RWPE2 (cell line): ENCODE measurements at regions not wholly inside any gene's neighbourhood (a gene's known extent, or its start where the extent isn't known, plus 50 kb on each side); places are given as distances from the start of the nearest gene placed in this dataset.

ENCODE experiments used
- ATAC-seq: fragments of 200-7000 bp; cut with Tn5 transposase; 3 replicates; pipeline ENCODE4 v1.9.1; 2021; ENCODE audit warnings: low read depth
- DNase-seq: peaks from one replicate; pipeline ENCODE4 v3.0.0-alpha.2; 2020; ENCODE audit warnings: low spot score
- H3K27ac ChIP-seq: fragments of 450-650 bp; 2 replicates; pipeline ENCODE4 v1.5.1; 2017; ENCODE audit warnings: mild to moderate bottlenecking; ENCODE audit not compliant: poor library complexity, severe bottlenecking
- H3K27me3 ChIP-seq: fragments of 250-450 bp; sonication (Bioruptor Pico); 2 replicates; pipeline ENCODE4 v1.5.1; 2021; ENCODE audit warnings: mild to moderate bottlenecking, moderate library complexity; ENCODE audit not compliant: insufficient read depth, poor library complexity, severe bottlenecking
- H3K36me3 ChIP-seq: fragments of 250-450 bp; sonication (Bioruptor Pico); 2 replicates; pipeline ENCODE4 v1.5.1; 2020; ENCODE audit warnings: low read depth, mild to moderate bottlenecking, moderate library complexity
- H3K4me1 ChIP-seq: fragments of 250-450 bp; sonication (Bioruptor Pico); 2 replicates; pipeline ENCODE4 v1.5.1; 2021; ENCODE audit warnings: mild to moderate bottlenecking, moderate library complexity; ENCODE audit not compliant: insufficient read depth, poor library complexity, severe bottlenecking
- H3K4me3 ChIP-seq: fragments of 250-450 bp; sonication (Bioruptor Pico); 2 replicates; pipeline ENCODE4 v1.5.1; 2021; ENCODE audit warnings: mild to moderate bottlenecking, moderate library complexity; ENCODE audit not compliant: severe bottlenecking
- H3K9me3 ChIP-seq: fragments of 250-450 bp; sonication (Bioruptor Pico); 2 replicates; pipeline ENCODE4 v1.5.1; 2021; ENCODE audit warnings: mild to moderate bottlenecking, moderate library complexity; ENCODE audit not compliant: severe bottlenecking
- TF ChIP-seq, protein P1 (sequence below): fragments of 450-650 bp; IDR thresholded peaks from one replicate; pipeline ENCODE4 v1.5.1; 2017; ENCODE audit warnings: mild to moderate bottlenecking, moderate library complexity; ENCODE audit not compliant: poor library complexity, severe bottlenecking

DNA sequence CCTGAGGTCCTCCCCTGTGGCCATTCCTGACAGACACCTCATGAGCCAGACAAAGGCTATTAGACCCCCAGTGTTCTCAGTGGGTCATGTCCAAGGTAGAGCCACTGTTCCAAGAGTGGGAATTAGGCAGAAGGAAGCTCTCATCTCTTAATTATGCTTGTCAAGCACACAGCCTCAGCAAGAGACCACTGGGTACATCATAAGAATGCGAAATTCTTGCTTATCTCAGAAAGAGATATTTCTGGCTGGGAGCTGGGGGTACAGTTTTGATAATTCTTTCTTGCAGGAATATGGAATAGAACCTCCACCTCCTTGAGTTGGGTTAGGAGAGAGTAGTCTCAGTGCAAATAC, 1280.0 kb upstream of the CNTN5 start:
- no peak overlapping the region for H3K27ac ChIP-seq
- H3K9me3 ChIP-seq = peaks cover 4% of the 10 kb centered on the region
- no peak overlapping the region for H3K4me3 ChIP-seq
- TF ChIP-seq, protein P1, sequence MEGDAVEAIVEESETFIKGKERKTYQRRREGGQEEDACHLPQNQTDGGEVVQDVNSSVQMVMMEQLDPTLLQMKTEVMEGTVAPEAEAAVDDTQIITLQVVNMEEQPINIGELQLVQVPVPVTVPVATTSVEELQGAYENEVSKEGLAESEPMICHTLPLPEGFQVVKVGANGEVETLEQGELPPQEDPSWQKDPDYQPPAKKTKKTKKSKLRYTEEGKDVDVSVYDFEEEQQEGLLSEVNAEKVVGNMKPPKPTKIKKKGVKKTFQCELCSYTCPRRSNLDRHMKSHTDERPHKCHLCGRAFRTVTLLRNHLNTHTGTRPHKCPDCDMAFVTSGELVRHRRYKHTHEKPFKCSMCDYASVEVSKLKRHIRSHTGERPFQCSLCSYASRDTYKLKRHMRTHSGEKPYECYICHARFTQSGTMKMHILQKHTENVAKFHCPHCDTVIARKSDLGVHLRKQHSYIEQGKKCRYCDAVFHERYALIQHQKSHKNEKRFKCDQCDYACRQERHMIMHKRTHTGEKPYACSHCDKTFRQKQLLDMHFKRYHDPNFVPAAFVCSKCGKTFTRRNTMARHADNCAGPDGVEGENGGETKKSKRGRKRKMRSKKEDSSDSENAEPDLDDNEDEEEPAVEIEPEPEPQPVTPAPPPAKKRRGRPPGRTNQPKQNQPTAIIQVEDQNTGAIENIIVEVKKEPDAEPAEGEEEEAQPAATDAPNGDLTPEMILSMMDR = no peak
- ATAC-seq (no peak), DNase-seq (no peak)
- H3K4me1 ChIP-seq = peaks cover 17% of the 10 kb centered on the region
- no peaks in the 10 kb centered on the region for H3K27me3 ChIP-seq
- no peaks in the 10 kb centered on the region for H3K36me3 ChIP-seq

DNA sequence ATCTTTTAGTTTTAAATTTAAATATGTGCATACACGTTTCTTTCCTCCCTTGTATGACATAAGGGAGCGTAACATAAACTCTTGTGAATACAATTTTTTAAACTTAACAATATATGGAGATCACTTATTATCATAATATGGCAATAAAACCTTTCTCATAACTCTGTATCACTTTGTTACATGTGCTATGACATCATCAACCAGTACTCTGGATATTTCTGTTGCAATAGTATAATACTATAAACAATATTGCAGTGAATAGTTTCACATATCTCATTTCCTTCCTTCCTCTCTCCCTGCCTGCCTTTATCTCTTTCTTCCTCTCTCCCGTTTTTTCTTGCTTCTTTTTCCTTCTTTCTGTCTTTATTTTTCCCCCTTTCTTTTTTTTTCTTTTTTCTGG, 1278.0 kb upstream of the CNTN5 start:
- Histone ChIP-seq H3K36me3 (no peaks in the 10 kb centered on the region), H3K4me3 (no peak overlapping the region), H3K27ac (peak overlapping the region; percentile 26), H3K9me3 (peaks cover 4% of the 10 kb centered on the region), H3K4me1 (peaks cover 17% of the 10 kb centered on the region), H3K27me3 (no peaks in the 10 kb centered on the region)
- DNase-seq (no peak), ATAC-seq (no peak)
- TF ChIP-seq, protein P1 = no peak

- H3K27ac ChIP-seq = peak overlapping the region; percentile 26
- TF ChIP-seq, protein P1 = no peak
- H3K9me3 ChIP-seq = peaks cover 4% of the 10 kb centered on the region
- H3K27me3 ChIP-seq = no peaks in the 10 kb centered on the region
- no peaks in the 10 kb centered on the region for H3K36me3 ChIP-seq
- peak; percentile 51; the same call in 2 of the 3 replicates for ATAC-seq
- peaks cover 17% of the 10 kb centered on the region for H3K4me1 ChIP-seq
- no peak for DNase-seq
- no peak overlapping the region for H3K4me3 ChIP-seq
Measured at GRCh38 chr11:97743205-97743742, 1277.5 kb upstream of the CNTN5 start.

GRCh38 chr11:97745515-97746050, 1275.2 kb upstream of the CNTN5 start:
- Histone ChIP-seq H3K27me3 (no peaks in the 10 kb centered on the region), H3K27ac (no peak overlapping the region), H3K4me1 (peaks cover 9% of the 10 kb centered on the region), H3K4me3 (no peak overlapping the region), H3K36me3 (no peaks in the 10 kb centered on the region), H3K9me3 (peaks cover 4% of the 10 kb centered on the region)
- TF ChIP-seq, protein P1 = no peak
- DNase-seq = no peak
- ATAC-seq = no peak

DNA sequence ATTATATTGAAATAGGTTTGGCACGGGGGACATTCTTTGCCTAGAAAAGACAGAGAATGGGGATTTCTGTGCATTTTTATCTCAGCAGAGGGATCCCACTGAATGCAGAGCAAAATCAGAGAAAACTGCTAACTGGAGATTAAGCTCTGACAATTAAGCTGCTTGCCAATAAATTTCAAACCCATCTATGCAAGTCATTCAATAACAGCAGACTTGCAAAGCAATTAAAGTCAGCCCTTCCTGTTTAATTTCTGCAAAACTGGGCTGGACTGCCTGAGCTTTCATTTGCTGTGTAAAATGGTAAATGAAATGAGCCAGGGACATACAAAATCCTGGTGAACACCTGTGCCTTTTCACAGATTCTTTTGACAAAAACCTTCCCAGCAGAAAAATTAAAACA, 1273.9 kb upstream of the CNTN5 start:
- DNase-seq (no peak), ATAC-seq (no peak)
- TF ChIP-seq, protein P1 = no peak
- H3K9me3 ChIP-seq = peaks cover 4% of the 10 kb centered on the region
- no peak overlapping the region for H3K4me3 ChIP-seq
- peaks cover 9% of the 10 kb centered on the region for H3K4me1 ChIP-seq
- no peaks in the 10 kb centered on the region for H3K36me3 ChIP-seq
- H3K27me3 ChIP-seq = no peaks in the 10 kb centered on the region
- no peak overlapping the region for H3K27ac ChIP-seq
